ENCODE measurements at regions not wholly inside any gene's neighbourhood (a gene's known extent, or its start where the extent isn't known, plus 50 kb on each side); places are given as distances from the start of the nearest gene placed in this dataset.

DNA sequence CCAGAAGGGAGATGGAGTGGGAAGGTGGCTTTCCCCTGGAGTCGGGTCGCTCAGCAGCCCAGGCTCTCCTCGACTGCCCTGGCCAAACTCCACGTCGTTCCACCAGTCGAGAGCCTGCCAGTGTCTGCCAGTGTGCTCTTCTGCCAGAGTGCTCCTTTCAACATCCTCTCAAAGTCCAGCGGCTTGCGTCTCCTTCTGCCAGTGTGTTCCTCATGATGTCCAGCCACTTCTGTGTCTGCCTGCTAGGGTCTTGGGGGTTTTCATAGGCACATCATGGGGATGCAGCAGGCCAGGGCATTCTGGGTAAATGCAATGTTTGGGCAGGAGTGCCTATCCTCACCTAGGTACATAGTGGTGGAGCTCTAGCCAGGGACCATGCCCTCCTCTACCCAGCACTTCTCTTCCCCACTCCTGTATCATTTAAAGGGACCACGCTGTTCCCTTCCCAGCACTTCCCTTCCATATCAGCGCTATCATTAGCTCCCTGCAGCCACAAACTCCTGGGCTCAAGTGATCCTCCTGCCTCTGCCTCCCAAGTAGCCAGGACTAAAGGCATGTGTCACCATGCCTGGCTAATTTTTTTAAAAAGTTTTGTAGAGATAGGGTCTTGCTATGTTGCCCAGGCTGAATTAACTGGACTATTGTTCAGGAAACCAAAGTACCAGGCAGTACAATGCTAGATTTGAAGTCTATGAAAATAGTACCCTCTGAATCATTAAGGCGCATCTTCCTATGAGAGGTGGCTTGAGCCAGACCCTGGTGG is 62.9 kb upstream of the CLDN5 start:
- Histone ChIP-seq H3K9me3 (no peaks in the 10 kb centered on the region), H3K4me1 (no peaks in the 10 kb centered on the region), H3K36me3 (ENCODE audit: low read depth, missing control alignments) (no peaks in the 10 kb centered on the region), H3K4me3 (no peak overlapping the region), H3K27ac (no peak overlapping the region), H3K27me3 (no peaks in the 10 kb centered on the region)
- WGBS, 2 donors, result 72 to 76% methylated on average over 11 of the region's 11 CpGs
- TF ChIP-seq POLR2A (IDR thresholded peaks at IDR 0.05), result no peak
- TF ChIP-seq, protein P1, sequence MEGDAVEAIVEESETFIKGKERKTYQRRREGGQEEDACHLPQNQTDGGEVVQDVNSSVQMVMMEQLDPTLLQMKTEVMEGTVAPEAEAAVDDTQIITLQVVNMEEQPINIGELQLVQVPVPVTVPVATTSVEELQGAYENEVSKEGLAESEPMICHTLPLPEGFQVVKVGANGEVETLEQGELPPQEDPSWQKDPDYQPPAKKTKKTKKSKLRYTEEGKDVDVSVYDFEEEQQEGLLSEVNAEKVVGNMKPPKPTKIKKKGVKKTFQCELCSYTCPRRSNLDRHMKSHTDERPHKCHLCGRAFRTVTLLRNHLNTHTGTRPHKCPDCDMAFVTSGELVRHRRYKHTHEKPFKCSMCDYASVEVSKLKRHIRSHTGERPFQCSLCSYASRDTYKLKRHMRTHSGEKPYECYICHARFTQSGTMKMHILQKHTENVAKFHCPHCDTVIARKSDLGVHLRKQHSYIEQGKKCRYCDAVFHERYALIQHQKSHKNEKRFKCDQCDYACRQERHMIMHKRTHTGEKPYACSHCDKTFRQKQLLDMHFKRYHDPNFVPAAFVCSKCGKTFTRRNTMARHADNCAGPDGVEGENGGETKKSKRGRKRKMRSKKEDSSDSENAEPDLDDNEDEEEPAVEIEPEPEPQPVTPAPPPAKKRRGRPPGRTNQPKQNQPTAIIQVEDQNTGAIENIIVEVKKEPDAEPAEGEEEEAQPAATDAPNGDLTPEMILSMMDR (IDR thresholded peaks at IDR 0.05), result no peak
- intact Hi-C loops (cut with DNase I; ENCODE audit: low total_unique reads), result no loop called here
- DNase-seq, result no peak

DNA sequence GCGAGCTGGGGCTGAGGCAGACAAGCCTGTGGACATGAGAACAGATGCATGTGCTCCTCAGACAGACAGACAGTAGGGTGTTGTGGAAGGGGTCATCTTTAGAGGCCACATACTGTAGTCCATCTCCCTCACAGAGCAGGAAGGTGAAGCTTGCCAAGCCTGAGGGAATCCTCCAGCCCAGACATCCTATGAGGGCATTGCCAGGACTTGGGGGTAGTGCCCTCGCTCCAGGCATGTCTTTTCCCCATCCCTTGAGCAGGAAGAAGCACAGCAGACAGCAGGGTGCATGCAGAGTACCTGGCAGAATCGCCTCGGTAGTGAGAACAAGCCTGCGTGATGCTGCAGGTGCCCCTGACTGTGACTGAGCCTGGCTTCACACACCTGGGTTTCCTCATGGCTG is 66.5 kb upstream of the CLDN5 start:
- intact Hi-C loops (cut with DNase I; ENCODE audit: low total_unique reads), result no loop called here
- TF ChIP-seq, protein P1 (IDR thresholded peaks at IDR 0.05), result no peak
- TF ChIP-seq POLR2A (IDR thresholded peaks at IDR 0.05), result no peak

DNA sequence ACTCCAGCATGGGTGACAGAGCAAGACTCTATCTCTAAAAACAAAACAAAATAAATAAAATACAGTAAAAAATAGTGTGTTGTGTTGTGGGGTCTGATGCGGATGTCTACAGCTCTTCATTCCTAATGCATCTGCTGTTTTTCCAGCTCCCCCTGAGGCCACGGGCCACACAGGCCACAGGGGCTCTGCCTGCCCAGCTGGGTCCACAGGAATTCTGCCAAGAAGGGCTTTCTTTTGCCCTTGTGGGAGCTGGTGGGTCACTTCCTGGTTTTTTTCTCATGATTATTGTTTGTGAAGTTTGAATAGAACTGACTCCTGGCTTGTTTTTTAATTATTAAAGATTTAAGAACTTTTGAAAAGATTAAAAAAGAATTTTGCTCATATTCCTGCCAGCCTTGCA is 67.4 kb upstream of the CLDN5 start:
- no peaks in the 10 kb centered on the region for H3K4me1 ChIP-seq
- H3K27ac ChIP-seq, result no peak overlapping the region
- H3K36me3 ChIP-seq (ENCODE audit: low read depth, missing control alignments), result no peaks in the 10 kb centered on the region
- no peaks in the 10 kb centered on the region for H3K9me3 ChIP-seq
- WGBS, 2 donors, result 41 to 51% methylated on average over 2 of the region's 2 CpGs
- TF ChIP-seq POLR2A (IDR thresholded peaks at IDR 0.05), result no peak
- TF ChIP-seq, protein P1 (IDR thresholded peaks at IDR 0.05), result no peak
- DNase-seq, result no peak
- intact Hi-C loops (cut with DNase I; ENCODE audit: low total_unique reads), result no loop called here
- H3K27me3 ChIP-seq, result no peaks in the 10 kb centered on the region
- no peak overlapping the region for H3K4me3 ChIP-seq

More for the DNA sequence above, 66.5 kb upstream of the CLDN5 start:
- Histone ChIP-seq H3K9me3 (no peaks in the 10 kb centered on the region), H3K27me3 (no peaks in the 10 kb centered on the region), H3K27ac (no peak overlapping the region), H3K4me3 (no peak overlapping the region), H3K4me1 (no peaks in the 10 kb centered on the region), H3K36me3 (ENCODE audit: low read depth, missing control alignments) (no peaks in the 10 kb centered on the region)
- no peak for DNase-seq
- 69 to 75% methylated on average over 5 of the region's 5 CpGs for WGBS, 2 donors

DNA sequence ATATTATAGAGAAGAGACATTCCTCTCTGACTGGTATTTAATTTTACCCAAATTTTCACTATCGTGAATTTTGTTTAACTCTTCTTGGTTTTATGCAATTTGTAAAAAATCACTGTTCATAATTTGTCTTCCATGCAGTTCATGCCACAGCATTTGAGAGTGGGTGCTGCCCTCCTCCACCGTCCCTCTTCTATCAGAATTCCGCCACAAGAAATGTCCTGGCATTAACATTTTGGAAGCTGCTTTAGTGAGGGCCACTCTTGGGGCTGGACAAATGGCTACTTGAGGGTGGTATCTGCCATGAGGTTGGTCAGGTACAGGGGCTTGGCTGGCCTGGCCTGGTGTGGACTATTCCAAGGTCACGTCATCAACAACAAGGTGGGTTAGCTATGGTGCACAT is 68.3 kb upstream of the CLDN5 start:
- H3K9me3 ChIP-seq, result no peaks in the 10 kb centered on the region
- no peak overlapping the region for H3K27ac ChIP-seq
- WGBS, 2 donors, result 82 to 97% methylated on average over 3 to 4 of the region's 4 CpGs
- intact Hi-C loops (cut with DNase I; ENCODE audit: low total_unique reads), result no loop called here
- no peaks in the 10 kb centered on the region for H3K36me3 ChIP-seq (ENCODE audit: low read depth, missing control alignments)
- no peak for DNase-seq
- TF ChIP-seq, protein P1 (IDR thresholded peaks at IDR 0.05), result no peak
- no peak for TF ChIP-seq POLR2A (IDR thresholded peaks at IDR 0.05)
- no peaks in the 10 kb centered on the region for H3K27me3 ChIP-seq
- no peaks in the 10 kb centered on the region for H3K4me1 ChIP-seq
- no peak overlapping the region for H3K4me3 ChIP-seq

DNA sequence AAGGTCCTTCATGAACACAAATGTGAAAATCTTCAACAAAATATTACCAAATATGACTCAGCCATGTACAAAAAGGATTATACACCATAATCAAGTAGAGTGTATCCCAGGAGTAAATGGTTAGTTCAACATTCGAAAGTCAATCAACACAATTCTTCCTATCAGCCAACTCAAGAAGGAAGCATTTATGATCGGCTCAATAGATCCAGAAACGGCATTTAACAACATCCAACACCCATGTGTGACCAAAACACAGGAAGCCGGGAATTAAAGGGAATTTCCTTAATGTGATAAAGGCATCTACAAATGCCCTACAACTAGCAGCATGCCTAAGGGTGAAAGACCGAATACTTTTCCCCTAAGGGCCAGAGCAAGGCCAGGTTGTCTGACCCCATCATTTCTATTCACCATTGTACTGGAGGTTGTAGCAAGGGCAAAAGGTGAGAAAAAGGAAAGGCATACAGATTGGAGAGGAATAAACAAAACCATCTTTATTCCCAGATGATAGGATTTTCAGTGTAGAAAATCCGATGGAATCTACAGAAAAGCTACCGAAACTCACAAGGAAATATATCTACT is 69.9 kb upstream of the CLDN5 start:
- H3K27ac ChIP-seq, result no peak overlapping the region
- no peak overlapping the region for H3K4me3 ChIP-seq
- intact Hi-C loops (cut with DNase I; ENCODE audit: low total_unique reads), result no loop called here
- no peak for TF ChIP-seq POLR2A (IDR thresholded peaks at IDR 0.05)
- TF ChIP-seq, protein P1 (IDR thresholded peaks at IDR 0.05), result no peak
- H3K27me3 ChIP-seq, result no peaks in the 10 kb centered on the region
- WGBS, 2 donors, result 60 to 70% methylated on average over 7 of the region's 7 CpGs
- DNase-seq, result no peak
- H3K36me3 ChIP-seq (ENCODE audit: low read depth, missing control alignments), result no peaks in the 10 kb centered on the region
- no peaks in the 10 kb centered on the region for H3K4me1 ChIP-seq
- no peaks in the 10 kb centered on the region for H3K9me3 ChIP-seq
